ENCODE measurements at regions not wholly inside any gene's neighbourhood (a gene's known extent, or its start where the extent isn't known, plus 50 kb on each side); places are given as distances from the start of the nearest gene placed in this dataset.
"Not testable (repeated sequence)": the region's sequence is repeated elsewhere in the genome, so short reads cannot be mapped to it uniquely, and the experiment has no call there.

DNA sequence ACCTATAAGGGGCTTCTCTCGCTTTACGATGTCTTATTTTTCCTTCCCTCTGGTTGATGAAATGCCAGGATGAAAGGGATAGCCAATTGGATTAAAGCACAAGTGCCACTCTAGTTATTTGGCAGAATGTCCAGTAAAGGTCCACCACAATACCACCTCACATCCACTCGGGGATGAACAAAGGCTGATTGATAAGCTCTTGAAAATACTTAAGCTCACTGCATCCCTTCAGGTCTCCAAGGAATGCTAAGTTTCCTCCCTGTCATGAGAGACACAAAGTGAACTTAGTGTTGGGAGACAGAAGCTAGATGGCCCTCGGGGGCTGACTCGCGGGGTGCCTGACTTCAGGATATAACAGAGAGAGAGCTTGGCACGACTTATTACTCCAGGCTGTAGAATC is 185.9 kb upstream of the ZNF644 start:
- not testable (repeated sequence) for DNase-seq

DNA sequence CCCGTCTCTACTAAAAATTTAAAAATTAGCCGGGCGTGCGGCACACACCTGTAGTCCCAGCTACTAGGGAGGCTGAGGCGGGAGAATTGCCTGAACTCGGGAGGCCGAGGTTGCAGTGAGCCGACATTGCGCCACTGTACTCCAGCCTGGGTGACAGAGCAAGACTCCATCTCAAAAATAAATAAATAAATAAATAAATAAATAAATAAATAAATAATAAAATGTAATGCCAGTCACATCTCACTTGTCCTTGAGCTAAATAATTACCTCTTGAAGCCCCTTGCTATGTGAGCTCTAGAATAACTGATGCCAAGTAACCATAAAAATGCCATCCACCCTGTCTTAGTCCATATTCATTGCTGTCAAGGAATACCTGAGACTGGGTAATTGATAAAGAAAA is 182.3 kb upstream of the ZNF644 start:
- not testable (repeated sequence) for DNase-seq

DNA sequence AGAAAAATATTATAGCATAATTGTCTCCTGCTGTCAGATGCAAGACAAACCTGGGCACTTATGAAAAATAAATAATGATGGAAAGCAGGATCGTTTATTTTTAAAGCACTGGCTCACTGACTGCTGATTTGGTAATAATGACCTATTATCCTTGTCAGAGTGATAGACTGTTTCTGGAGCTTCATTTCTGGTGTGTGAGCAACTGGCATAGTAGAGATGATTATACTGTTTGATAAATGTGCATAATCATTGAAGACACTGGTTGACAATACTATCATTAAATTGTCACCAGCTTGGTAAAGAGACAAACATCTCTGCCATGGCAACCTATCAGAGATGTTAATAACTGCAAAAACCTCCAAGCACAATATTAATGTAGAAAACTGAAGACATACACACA is 179.9 kb upstream of the ZNF644 start:
- no peak for DNase-seq

GRCh38 chr1:91201176-91201575 is 179.3 kb upstream of the ZNF644 start:
- no peak for DNase-seq

DNA sequence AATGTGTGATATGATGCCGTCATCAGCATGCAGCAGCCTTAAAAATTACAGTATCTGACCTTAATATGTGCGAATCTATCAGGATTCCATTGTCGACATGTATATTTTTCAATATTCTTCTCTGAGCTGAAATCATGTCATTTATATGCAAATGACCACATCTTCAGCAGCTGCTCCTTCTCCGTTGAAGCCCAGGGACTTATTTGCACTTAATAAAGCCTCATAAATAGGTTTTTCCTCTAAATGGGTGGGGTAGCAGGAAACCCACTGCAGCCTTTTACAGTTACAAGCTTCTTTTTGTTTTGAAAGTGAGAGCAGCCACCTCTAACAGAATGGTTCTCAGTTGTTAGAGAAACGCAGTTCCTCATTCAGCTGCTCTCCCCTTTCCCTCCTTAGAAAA is 178.8 kb upstream of the ZNF644 start:
- DNase-seq, result no peak

- no peak for DNase-seq
Observed at GRCh38 chr1:91199988-91200387, 178.2 kb upstream of the ZNF644 start.

GRCh38 chr1:91190996-91191395 is 169.2 kb upstream of the ZNF644 start:
- DNase-seq, result no peak

GRCh38 chr1:91189096-91189495 is 167.3 kb upstream of the ZNF644 start:
- DNase-seq, result no peak

GRCh38 chr1:91182807-91183206 is 161.0 kb upstream of the ZNF644 start:
- DNase-seq, result not testable (repeated sequence)

- no peak for DNase-seq
Observed at GRCh38 chr1:91176250-91176649, 154.4 kb upstream of the ZNF644 start.

DNA sequence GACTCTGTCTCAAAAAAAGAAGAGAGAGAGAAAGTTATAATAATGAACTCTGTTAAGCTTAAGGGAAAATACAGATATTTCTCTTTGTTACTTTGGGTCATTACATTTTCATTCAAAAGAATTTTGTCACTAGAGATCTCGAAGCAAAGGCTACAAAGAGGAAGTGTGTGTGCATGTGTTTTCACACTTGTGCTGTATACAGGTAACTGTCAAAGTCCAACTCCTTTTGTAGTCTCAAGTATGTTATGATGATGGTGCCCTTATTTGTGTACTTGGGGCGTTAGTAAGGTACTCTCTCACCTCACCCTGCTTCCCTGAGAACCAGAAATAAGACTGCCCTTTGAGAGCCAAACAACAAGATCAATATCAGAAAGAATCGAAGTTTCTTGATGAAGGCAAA is 152.9 kb upstream of the ZNF644 start:
- no peak for DNase-seq

GRCh38 chr1:91173346-91173890 is 151.6 kb upstream of the ZNF644 start:
- no peak for DNase-seq

- DNase-seq, result no peak
Observed at GRCh38 chr1:91172541-91172940, 150.7 kb upstream of the ZNF644 start.

- no peak for DNase-seq
Observed at GRCh38 chr1:91171898-91172297, 150.1 kb upstream of the ZNF644 start.

- no peak for DNase-seq
Observed at GRCh38 chr1:91170571-91170970, 148.7 kb upstream of the ZNF644 start.

- DNase-seq, result no peak
Observed at GRCh38 chr1:91166106-91166712, 144.4 kb upstream of the ZNF644 start.

DNA sequence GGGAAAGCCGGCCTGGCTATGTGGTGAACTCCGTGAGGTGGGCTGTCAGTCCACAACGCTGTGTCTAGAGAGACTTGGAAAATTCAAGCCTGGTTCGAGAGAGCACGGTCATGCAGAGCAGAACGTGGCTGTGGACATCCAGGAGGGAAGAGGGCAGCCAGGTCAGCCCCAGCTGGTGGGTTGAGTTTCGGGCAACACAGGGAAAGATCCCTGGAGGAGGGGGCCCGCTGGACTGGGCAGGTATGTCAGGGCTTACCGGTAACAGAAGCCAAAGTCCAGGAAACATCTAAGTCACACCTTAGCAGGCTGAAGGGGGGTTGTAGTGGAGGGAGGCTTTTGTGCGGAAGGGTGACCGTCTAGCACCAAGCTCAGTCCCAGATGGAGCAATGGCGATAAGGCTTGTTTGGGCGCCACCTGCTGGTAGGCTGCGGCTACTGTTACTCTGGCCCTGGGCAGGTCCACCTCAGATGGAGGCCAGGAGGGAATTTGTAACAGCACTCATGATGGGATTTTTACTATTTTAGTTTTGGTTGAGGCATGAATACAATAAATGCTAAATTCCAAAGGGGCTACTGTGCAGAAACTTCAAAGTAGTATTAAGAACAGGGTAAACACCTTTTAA is 143.3 kb upstream of the ZNF644 start:
- peak; percentile 49 for DNase-seq

- no peak for DNase-seq
Observed at GRCh38 chr1:91162613-91163012, 140.8 kb upstream of the ZNF644 start.

GRCh38 chr1:91161749-91162148 is 139.9 kb upstream of the ZNF644 start:
- no peak for DNase-seq

DNA sequence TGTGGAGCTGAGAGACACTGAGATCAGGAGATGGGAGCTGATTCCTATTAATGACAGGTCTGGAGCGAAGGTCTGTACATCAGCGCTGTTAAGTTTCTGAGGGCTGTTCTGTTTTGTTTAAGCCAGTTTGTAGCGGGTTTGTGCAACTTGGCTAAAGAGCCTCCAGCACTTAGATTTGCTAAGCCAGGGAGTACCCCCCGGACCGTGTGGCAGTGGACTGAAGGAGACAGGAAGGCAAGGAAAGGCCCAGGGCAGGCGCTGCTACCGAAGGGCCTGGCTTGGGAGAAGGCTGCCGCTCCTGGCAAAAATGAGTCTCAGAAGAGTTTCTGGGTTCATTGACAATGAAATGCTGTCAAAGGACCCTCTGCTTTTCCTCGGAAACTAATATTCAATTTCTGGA is 139.3 kb upstream of the ZNF644 start:
- DNase-seq, result no peak

DNA sequence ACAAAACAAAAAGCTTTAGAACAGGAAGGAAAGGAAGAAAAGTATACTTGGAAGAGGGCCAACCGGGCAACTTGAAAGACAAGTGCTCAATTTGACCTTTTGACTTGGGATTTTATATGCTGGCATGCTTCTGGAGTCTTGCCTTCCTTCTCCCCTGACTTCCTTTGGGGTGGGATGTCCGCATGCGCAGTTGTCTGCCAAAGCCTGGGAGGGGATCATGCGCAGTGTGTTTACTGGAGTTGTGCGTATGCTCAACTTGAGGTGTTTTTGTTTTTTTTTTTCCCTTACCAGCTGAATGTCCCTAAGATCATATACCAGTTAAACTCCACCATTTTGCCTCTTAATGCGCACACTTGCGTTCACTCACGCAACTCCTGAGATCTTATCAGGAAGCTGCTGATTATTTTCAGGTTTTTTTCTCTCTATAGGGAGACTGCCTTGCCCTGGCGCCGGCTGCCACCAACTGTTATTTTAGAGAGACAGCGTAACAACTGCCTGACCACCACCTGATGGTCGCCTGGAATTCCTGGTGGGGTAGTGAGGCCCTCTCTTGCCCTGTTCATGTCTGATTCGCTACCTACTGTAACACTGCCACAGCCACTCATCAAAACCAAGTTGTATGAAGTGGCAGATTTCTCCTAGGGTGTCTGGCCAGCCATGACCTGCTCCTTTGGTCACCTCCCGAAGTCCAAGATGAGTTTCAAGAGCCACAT is 138.7 kb upstream of the ZNF644 start:
- DNase-seq, result no peak

DNA sequence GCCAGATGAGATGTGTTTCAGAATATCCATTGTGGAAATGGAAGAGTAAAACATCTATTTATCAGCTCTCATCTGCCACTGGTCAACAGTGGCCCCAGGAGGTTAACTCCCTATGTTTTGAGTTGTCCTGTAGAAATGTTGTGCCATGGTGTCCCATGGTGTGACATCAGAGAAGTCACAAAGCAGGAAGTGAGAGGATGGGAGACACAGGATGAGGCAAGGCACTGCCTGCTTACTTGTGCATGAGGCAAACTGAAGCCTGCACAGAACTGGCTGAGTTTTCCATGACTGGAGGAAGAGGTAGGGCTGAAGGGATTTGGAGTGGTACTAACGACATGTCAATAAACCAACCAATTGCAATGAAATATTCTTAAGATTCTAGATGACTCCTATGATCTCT is 131.5 kb upstream of the ZNF644 start:
- no peak for DNase-seq

DNA sequence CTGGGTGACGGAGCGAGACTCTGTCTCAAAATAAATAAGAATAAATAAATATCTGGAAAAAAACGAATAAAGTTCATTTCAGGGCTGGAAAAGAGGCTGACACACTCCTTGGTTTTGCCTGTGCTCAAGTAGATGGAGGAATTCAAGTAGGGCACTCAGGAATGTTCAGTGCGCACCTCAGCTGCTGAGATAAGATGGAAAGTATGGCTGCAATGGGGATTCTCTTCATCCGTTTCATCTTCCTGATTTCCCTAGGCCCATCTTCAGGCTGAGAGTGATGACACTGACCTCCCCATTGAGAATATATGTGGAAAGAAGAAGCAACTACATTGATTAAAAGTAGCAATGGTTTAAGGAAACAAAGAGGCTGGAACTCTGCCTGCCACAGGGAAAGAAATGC is 130.5 kb upstream of the ZNF644 start:
- DNase-seq, result no peak

DNA sequence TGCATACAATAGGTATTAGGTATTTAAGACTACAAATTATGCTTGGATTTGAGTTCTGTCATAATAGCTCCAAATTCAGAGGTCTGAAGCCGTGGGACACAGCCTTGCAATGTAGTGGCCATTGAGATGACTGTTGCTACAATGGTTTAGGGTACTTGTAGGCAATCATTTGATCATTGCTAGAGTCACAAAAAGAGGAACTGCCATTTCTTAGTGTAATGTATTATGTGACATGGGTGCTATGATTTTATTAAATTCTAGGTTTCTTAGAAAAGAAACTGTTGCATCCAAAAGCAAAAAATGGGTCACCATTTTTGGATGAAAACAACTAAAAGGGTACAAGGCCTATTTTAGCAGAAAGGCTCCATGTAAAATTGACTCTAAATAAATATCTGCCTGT is 129.9 kb upstream of the ZNF644 start:
- DNase-seq, result no peak

Data from stimulated activated naive CD4-positive, alpha-beta T cell treated with Interleukin-2 at 50 U/mL for 16 hours (primary cell).